ENCODE measurements at regions not wholly inside any gene's neighbourhood (a gene's known extent, or its start where the extent isn't known, plus 50 kb on each side); places are given as distances from the start of the nearest gene placed in this dataset.

DNA sequence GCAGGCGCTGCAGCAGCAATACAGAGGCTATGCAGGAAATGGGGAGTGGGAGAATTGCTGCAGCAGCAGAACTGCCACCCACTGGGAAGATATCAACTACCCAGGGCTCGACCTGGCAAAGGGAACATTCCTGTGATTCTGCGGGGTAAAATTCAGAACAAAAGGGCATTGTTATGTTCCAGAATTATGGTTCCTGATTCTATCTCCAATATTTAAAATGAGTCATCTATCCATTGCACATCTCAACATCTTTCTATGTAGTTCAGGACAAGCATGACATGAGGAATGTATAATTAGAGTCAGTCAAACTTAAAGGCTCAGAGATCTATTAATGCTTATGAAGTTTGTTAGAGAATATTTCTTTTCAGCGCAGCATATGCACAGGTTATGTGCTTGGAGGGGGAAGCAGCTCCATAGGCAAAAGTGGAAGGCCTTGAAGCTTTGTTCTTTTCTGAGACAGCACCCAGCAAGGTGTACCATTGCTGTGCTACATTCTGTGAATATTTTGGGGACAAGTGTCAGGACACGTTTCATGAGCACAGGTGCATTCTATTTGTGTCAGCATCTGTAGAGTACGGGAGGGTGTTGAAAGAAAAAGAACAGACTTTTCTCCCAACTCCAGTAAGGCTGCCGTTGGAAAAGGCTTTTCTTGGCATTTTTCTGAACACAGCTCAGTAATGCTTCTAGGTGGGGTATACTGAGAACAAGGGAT, 395.6 kb upstream of the MPDZ start:
- no peak for ATAC-seq (replicated peaks)
- no peak for DNase-seq
- Mint-ChIP-seq H3K27ac (no peak overlapping the region), H3K4me1 (no peaks in the 10 kb centered on the region), H3K36me3 (no peaks in the 10 kb centered on the region), H3K27me3 (no peaks in the 10 kb centered on the region), H3K9me3 (peaks cover 4 to 8% of the 10 kb centered on the region in 2 donors), H3K4me3 (no peak overlapping the region)

DNA sequence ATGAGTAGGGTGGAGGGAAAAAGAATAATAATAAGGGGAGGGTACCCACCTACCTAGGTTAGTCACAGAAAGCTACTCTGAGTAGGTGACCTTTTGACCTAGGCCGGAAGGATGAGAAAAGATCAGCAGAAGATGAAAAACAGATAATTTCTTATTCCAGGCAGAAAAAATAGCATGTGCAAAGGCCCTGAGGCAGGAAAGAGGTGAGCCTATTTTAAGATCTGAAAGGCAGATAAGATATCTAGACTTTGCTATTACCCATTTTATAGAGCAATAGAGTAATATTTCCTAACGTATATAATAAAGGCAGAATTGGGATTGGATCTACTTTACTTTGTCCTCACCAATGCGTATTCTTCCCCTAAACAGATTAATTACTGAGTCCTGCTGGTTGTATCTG, 393.9 kb upstream of the MPDZ start:
- H3K4me1 Mint-ChIP-seq = no peaks in the 10 kb centered on the region
- DNase-seq = no peak
- ATAC-seq (replicated peaks) = no peak
- H3K4me3 Mint-ChIP-seq = no peak overlapping the region
- H3K9me3 Mint-ChIP-seq = peaks cover 9 to 12% of the 10 kb centered on the region in 2 donors
- H3K36me3 Mint-ChIP-seq = no peaks in the 10 kb centered on the region
- no peak overlapping the region for H3K27ac Mint-ChIP-seq
- no peaks in the 10 kb centered on the region for H3K27me3 Mint-ChIP-seq

DNA sequence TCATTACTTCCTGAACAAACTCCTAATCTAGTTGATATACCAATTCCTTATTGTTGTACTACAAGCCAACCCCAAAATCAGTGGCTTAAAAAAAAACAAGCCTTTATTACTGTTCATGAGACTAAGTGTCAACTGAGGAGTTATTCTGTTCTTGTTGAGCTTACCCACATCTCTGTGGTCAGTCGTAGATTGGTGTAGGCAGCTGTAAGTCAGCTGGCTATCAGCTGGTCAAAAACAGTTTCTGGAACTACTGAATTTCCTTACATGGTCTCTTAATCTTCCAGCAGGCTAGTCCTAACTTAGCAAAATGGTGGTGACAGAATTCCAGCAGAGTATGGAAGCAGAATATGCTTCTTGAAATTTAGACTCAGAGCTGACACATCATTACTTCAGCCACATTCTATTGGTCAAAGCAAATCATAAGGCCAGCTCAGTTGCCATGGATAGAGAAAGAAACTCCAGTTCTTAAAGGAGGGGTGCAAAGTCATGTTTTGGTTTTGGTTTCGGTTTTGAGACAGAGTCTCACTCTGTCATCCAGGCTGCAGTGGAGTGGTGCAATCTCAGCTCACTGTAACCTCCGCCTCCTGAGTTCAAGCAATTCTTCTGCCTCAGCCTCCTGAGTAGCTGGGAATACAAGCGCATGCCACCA, 386.1 kb upstream of the MPDZ start:
- Mint-ChIP-seq H3K27ac (no peak overlapping the region), H3K27me3 (no peaks in the 10 kb centered on the region), H3K9me3 (peaks cover 11 to 19% of the 10 kb centered on the region in 2 donors), H3K36me3 (no peaks in the 10 kb centered on the region), H3K4me1 (no peaks in the 10 kb centered on the region), H3K4me3 (no peak overlapping the region)
- ATAC-seq (replicated peaks) = no peak
- no peak for DNase-seq

DNA sequence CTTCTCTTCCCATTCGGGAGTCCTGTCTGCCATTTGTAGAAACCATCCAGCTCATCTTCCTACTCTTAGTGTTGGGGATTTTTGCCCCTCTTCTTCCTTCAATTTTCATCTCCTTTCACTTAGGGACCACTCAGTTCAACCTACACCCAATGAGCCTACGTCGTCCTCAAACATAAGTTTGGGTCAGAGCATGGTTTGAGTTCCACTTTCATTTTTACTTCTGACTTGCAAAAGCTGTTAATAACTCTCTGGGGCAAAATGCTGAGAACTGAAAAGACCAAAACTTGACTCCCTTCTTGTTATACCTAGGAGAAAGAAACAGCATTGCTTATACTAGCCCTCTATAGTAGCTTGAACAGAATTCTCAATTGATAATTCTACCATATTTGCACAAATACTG, 381.5 kb upstream of the MPDZ start:
- Mint-ChIP-seq H3K27ac (no peak overlapping the region), H3K36me3 (no peaks in the 10 kb centered on the region), H3K9me3 (peaks cover 5 to 15% of the 10 kb centered on the region in 2 donors), H3K4me1 (no peaks in the 10 kb centered on the region), H3K4me3 (no peak overlapping the region), H3K27me3 (no peaks in the 10 kb centered on the region)
- no peak for ATAC-seq (replicated peaks)
- no peak for DNase-seq

DNA sequence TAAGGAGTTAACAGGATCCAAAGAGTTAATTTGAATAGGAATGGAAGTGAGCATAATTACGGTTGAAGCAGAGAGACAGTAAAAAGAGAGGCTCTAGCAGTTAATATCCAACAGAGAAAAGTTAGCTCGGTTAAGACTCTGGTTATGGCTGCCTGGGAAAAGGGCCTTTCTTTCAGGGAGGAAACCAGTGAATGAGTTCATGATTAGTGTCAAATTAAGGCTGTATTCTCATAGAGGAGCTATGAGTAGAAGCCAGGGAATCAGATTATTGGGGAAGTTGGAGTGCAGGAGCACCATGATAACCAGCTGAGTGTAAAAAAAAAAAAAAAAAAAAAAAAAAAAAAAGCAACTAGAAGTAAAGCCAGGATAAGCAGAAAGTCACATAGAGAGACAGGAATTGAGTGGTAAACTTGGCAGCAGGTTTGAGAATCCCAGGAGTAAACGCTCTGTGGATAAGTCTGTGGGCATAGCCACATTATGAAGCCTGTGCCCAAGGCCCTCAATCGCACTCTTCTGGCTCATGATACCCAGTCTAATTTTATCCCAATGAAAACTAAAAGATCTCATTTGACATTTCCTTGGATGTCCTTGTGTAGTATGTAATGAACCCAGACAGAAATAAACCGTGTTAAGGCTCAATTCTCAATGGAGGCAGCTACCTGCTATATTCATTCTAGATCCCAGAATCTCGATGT, 372.6 kb upstream of the MPDZ start:
- Mint-ChIP-seq H3K4me1 (no peaks in the 10 kb centered on the region), H3K36me3 (no peaks in the 10 kb centered on the region), H3K9me3 (peaks cover 0 to 13% of the 10 kb centered on the region in 2 donors), H3K4me3 (no peak overlapping the region), H3K27ac (no peak overlapping the region), H3K27me3 (no peaks in the 10 kb centered on the region)
- ATAC-seq (replicated peaks) = no peak
- no peak for DNase-seq

DNA sequence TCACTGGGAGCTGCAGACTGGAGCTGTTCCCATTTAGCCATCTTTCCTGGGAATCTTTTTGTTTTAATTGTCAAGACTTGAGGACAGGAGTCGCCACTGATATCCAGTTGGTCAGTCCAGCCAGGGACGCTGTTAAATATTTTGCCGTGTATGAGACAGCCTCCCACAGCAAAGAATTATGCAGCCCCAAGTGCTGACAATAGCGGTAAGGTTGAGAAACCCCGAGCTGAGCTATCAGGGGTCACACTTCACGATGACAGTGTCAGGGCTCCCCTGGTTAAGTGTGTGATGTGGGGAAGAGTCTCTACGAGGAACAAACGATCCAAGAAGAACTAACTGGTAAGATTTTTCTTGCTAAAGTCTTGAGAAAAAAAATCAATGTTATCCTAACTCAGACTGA, 372.0 kb upstream of the MPDZ start:
- H3K27ac Mint-ChIP-seq = no peak overlapping the region
- H3K36me3 Mint-ChIP-seq = no peaks in the 10 kb centered on the region
- H3K4me1 Mint-ChIP-seq = no peaks in the 10 kb centered on the region
- peaks cover 0 to 11% of the 10 kb centered on the region in 2 donors for H3K9me3 Mint-ChIP-seq
- DNase-seq (no peak), ATAC-seq (replicated peaks) (no peak)
- no peak overlapping the region for H3K4me3 Mint-ChIP-seq
- no peaks in the 10 kb centered on the region for H3K27me3 Mint-ChIP-seq

DNA sequence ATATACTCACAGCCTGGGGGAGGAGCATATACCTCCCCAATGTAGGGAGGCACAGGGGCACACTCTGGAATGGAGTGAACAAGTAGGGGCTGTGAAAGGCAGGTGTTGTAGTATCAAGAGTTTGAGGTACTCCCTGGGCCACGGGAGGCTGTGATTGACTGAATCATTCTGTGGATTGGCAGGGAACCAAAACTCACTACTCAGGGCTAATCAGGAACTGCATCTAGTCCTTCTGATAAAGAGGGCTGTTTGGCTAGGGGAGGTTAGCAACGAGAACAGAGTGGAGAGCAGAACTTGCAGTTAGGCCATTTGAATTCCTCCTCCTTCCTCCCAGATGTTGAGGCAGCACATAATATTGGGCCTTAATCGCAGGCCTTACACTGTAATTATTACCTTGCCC, 369.2 kb upstream of the MPDZ start:
- H3K4me1 Mint-ChIP-seq = no peaks in the 10 kb centered on the region
- no peak for ATAC-seq (replicated peaks)
- no peak overlapping the region for H3K27ac Mint-ChIP-seq
- peaks cover 0 to 8% of the 10 kb centered on the region in 2 donors for H3K9me3 Mint-ChIP-seq
- no peak overlapping the region for H3K4me3 Mint-ChIP-seq
- no peaks in the 10 kb centered on the region for H3K36me3 Mint-ChIP-seq
- DNase-seq = no peak
- H3K27me3 Mint-ChIP-seq = no peaks in the 10 kb centered on the region

DNA sequence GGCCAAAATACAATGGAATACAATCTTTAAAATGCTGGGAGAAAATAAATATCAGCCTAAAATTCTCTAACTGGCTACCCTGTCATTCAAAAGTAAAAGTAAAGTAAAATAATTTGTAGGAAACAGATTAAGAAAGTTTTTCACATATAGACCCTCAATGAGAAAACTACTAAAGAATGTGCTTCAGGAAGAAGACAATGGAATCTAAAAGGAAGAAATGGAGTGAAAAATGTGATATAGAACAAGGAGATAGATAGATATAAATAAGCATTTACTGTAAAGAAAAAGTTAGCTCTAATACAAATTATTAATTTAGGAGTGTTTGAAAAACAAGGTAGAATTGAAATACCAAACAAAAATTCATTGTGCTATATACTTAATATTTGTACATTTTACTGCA, 368.6 kb upstream of the MPDZ start:
- no peaks in the 10 kb centered on the region for H3K4me1 Mint-ChIP-seq
- H3K36me3 Mint-ChIP-seq = no peaks in the 10 kb centered on the region
- no peak overlapping the region for H3K4me3 Mint-ChIP-seq
- H3K27me3 Mint-ChIP-seq = no peaks in the 10 kb centered on the region
- DNase-seq (no peak), ATAC-seq (replicated peaks) (no peak)
- H3K9me3 Mint-ChIP-seq = peaks cover 0 to 8% of the 10 kb centered on the region in 2 donors
- H3K27ac Mint-ChIP-seq = no peak overlapping the region

DNA sequence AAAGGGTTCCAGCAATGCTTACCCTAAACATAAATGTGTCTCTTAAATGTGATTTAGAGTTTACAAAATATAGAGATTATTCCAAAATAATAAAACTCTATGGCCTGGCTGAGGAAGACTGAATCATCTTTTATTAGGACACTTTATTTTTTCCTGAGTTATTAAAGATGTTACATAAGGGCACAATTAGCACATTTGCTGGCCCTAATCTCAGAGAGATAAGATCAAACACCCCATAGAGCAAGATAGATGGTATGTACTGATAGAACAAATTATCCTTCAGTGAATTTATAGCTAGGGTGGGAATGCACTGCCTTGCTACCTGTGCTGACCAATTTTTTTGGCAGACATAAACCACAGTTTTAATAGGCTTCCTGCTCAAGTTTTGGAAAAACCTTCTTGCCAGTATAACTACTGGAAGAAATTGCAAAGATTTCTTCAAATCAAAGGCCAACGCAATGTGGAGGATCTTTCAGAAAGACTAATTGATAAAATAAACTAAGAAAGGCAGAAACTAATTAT, 367.1 kb upstream of the MPDZ start:
- no peaks in the 10 kb centered on the region for H3K36me3 Mint-ChIP-seq
- ATAC-seq (replicated peaks) (no peak), DNase-seq (no peak)
- H3K4me1 Mint-ChIP-seq = no peaks in the 10 kb centered on the region
- no peaks in the 10 kb centered on the region for H3K27me3 Mint-ChIP-seq
- peaks cover 0 to 5% of the 10 kb centered on the region in 2 donors for H3K9me3 Mint-ChIP-seq
- no peak overlapping the region for H3K4me3 Mint-ChIP-seq
- H3K27ac Mint-ChIP-seq = no peak overlapping the region

DNA sequence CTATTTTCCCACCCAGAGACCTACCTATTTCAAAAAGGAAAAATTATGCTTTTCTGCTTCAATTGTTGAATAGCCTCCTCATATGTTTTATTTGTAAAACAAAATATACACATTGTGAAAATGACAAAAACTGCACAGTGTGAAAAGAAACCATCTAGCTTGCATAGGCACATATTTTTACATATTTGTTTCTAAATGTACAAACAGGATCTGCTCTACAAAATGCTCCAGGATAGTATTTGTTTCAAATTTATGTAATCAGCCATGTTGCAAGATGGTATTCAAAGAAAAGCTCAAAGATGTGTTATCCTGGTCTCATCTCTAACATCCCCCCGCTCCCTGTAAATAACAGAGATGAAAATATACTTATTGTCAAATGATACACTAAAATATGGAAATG, 366.1 kb upstream of the MPDZ start:
- peaks cover 0 to 3% of the 10 kb centered on the region in 2 donors for H3K9me3 Mint-ChIP-seq
- H3K27ac Mint-ChIP-seq = no peak overlapping the region
- DNase-seq (no peak), ATAC-seq (replicated peaks) (no peak)
- no peak overlapping the region for H3K4me3 Mint-ChIP-seq
- H3K27me3 Mint-ChIP-seq = no peaks in the 10 kb centered on the region
- H3K36me3 Mint-ChIP-seq = no peaks in the 10 kb centered on the region
- H3K4me1 Mint-ChIP-seq = no peaks in the 10 kb centered on the region

DNA sequence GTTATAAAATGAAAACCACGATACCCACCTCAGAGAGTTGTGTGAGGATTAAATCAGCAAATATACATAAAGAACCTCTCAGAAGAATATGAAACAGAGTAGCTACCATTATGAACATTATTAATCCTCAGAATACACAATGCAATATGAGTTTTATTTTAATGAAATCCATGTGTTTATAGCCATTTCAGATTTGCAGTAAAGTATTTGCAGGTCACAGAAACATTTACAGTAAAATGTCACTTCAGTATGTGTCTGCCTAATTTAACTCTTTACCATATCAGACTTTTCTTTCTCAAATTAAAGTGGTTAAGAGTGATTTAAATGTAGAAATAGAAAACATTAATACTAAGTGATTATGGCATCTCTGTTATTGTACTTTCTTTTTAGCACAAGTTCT, 365.2 kb upstream of the MPDZ start:
- Mint-ChIP-seq H3K36me3 (no peaks in the 10 kb centered on the region), H3K27ac (no peak overlapping the region), H3K4me3 (no peak overlapping the region), H3K9me3 (peaks cover 0 to 3% of the 10 kb centered on the region in 2 donors), H3K4me1 (no peaks in the 10 kb centered on the region), H3K27me3 (no peaks in the 10 kb centered on the region)
- no peak for ATAC-seq (replicated peaks)
- no peak for DNase-seq

DNA sequence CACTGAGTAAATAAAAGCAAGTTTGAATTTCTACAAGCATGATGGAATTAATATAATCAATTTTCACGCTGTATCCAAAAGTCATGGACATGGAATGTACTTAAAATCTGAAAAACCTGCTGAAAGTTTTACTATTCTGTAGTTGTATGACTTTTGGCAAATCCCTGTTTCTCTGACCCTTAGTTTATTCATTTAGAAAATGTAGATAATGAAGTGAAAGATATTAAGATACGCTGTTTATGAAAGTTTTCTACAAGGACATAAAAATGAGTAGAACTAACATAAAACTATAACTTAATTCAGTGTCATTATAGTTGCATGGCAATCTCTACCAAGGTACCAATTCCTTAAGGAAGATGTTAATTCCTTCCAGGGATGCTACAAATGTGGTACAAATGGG, 363.2 kb upstream of the MPDZ start:
- Mint-ChIP-seq H3K4me3 (no peak overlapping the region), H3K27ac (no peak overlapping the region), H3K4me1 (no peaks in the 10 kb centered on the region), H3K27me3 (no peaks in the 10 kb centered on the region), H3K9me3 (peaks cover 0 to 9% of the 10 kb centered on the region in 2 donors), H3K36me3 (no peaks in the 10 kb centered on the region)
- ATAC-seq (replicated peaks) (no peak), DNase-seq (no peak)

DNA sequence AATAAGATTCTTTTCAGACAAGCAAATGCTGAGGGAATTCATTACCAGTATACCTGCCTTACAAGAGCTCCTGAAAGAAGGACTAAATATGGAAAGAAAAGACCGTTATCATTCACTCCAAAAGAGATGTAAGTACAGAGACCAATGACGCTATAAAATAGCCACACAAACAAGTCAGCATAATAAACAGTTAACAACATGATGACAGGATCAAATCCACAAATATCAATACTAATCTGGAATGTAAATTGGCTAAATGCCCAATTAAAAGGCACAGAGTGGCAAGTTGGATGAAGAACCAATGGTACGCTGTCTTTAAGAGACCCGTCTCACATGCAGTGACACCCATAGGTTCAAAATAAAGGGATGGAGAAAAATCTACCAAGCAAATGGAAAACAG, 349.6 kb upstream of the MPDZ start:
- no peak for DNase-seq
- Mint-ChIP-seq H3K9me3 (peaks cover 11% of the 10 kb centered on the region in 2 donors), H3K36me3 (no peaks in the 10 kb centered on the region), H3K4me1 (no peaks in the 10 kb centered on the region), H3K4me3 (no peak overlapping the region), H3K27ac (no peak overlapping the region), H3K27me3 (no peaks in the 10 kb centered on the region)
- ATAC-seq (replicated peaks) = no peak

DNA sequence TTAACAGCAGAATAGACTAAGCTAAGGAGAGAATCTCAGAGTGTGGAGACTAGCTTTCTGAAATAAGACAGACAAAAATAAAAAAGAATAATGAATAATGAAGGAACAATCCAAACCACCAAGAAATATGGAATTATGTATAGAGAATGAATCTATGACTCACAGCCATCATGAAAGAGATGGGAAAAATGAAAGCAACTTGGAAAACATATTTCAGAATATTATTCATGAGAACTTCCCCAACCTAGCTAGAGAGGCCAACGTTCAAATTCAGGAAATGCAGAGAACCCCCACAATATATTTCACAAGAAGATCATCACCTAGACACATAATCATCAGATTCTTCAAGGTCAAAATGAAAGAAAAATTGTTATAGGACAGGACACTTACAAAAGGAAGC, 349.0 kb upstream of the MPDZ start:
- DNase-seq (no peak), ATAC-seq (replicated peaks) (no peak)
- peaks cover 9 to 11% of the 10 kb centered on the region in 2 donors for H3K9me3 Mint-ChIP-seq
- H3K36me3 Mint-ChIP-seq = no peaks in the 10 kb centered on the region
- H3K27me3 Mint-ChIP-seq = no peaks in the 10 kb centered on the region
- H3K4me3 Mint-ChIP-seq = no peak overlapping the region
- H3K4me1 Mint-ChIP-seq = no peaks in the 10 kb centered on the region
- H3K27ac Mint-ChIP-seq = no peak overlapping the region

DNA sequence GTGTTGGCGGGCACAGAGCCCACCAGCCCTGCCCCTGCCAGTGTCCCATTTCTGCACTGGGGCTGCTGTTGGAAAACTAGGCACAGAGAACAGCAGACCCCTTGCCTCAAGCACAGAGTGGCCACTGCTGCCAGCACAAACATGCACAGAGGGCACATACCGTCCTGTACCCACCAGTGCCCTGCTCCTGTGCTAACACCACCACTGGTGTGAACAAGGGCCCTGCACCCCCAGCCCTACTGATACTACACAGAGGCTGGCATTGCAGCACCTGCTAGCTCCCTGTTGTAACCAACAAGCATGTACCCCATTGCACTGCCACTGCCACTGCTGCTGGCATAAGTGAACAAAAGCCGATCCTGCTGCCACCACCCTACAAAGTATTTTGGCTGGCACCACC, 348.0 kb upstream of the MPDZ start:
- Mint-ChIP-seq H3K4me3 (no peak overlapping the region), H3K27me3 (no peaks in the 10 kb centered on the region), H3K36me3 (no peaks in the 10 kb centered on the region), H3K4me1 (no peaks in the 10 kb centered on the region), H3K9me3 (peaks cover 9 to 11% of the 10 kb centered on the region in 2 donors), H3K27ac (no peak overlapping the region)
- ATAC-seq (replicated peaks) = no peak
- no peak for DNase-seq
